Endothelial cell of umbilical vein (primary cell): ENCODE measurements at regions not wholly inside any gene's neighbourhood (a gene's known extent, or its start where the extent isn't known, plus 50 kb on each side); places are given as distances from the start of the nearest gene placed in this dataset.

Experiments
- BruUV-seq: library from RNA; stranded (reverse); fragments of 400-500 nt; replicated peaks from 2 replicates; lab custom pipeline; 2021; lab: Mats Ljungman, UMichigan
- CTCF ChIA-PET: fragments of 300-600, 350-600 bp; sonication (Branson Sonifier 250); formaldehyde crosslinking; loops from one replicate; lab custom pipeline; 2021; ENCODE audit warnings: antibody characterized with exemption, inconsistent platforms; lab: Charles Lee
- POLR2A ChIA-PET: fragments of 300-600, 350-600 bp; sonication (Branson Sonifier 250); formaldehyde crosslinking; loops from one replicate; lab custom pipeline; 2021; ENCODE audit warnings: antibody characterized with exemption, inconsistent platforms; lab: Charles Lee
- DNase-seq: peaks from one replicate; pipeline ENCODE4 v3.0.0-alpha.2; 2011; ENCODE audit warnings: low read depth, low spot score
- FAIRE-seq: peaks from 2 replicates; lab custom pipeline; 2011; peaks lifted over from hg19 to GRCh38; lab: Jason Lieb, UNC
- H2AFZ ChIP-seq: 2 replicates; pipeline ENCODE4 v1.6.0; 2012; ENCODE audit warnings: low read depth, low read length, control low read depth, inconsistent platforms
- H3K27ac ChIP-seq: 2 replicates; pipeline ENCODE4 v1.5.1; 2011; ENCODE audit warnings: low read depth, mild to moderate bottlenecking, control low read depth, low read length, moderate library complexity; ENCODE audit not compliant: insufficient read depth
- H3K27me3 ChIP-seq, 2 experiments: 2 replicates each; pipeline versions ENCODE4 v1.6.0 to v1.6.1; 2011; ENCODE audit warnings: low read length in 2 of 2, mixed read lengths in 1 of 2; ENCODE audit not compliant: control insufficient read depth in 2 of 2, insufficient read depth in 2 of 2
- H3K36me3 ChIP-seq, 2 experiments: 2 replicates in 1 of 2; 3 replicates in 1 of 2; pipeline ENCODE4 v1.5.1; 2011; ENCODE audit warnings: low read length in 2 of 2, mild to moderate bottlenecking in 1 of 2, moderate library complexity in 1 of 2; ENCODE audit not compliant: control insufficient read depth in 2 of 2, insufficient read depth in 2 of 2; ENCODE audit errors: extremely low read depth in 1 of 2
- H3K4me1 ChIP-seq: 3 replicates; pipeline ENCODE4 v1.5.1; 2011; ENCODE audit warnings: mild to moderate bottlenecking, low read length; ENCODE audit not compliant: control insufficient read depth, insufficient read depth; ENCODE audit errors: extremely low read depth
- H3K4me2 ChIP-seq: 2 replicates; pipeline ENCODE4 v1.6.1; 2011; ENCODE audit warnings: low read length, control low read depth, mixed read lengths; ENCODE audit not compliant: insufficient read depth
- H3K4me3 ChIP-seq, 3 experiments: fragments of 200-600 bp in 1 of 3; sonication (generic), shearing (Covaris generic) in 1 of 3; replicated peaks in 1 of 3; 2 replicates each; pipeline ENCODE4 v1.5.1; 2011 to 2016; ENCODE audit warnings: control low read depth in 3 of 3, low read length in 3 of 3, mild to moderate bottlenecking in 2 of 3, inconsistent platforms in 1 of 3, low read depth in 1 of 3, moderate library complexity in 1 of 3; ENCODE audit not compliant: insufficient read depth in 1 of 3
- H3K79me2 ChIP-seq: 2 replicates; pipeline ENCODE4 v1.6.0; 2012; ENCODE audit warnings: low read length, inconsistent platforms; ENCODE audit not compliant: control insufficient read depth, insufficient read depth
- H3K9ac ChIP-seq: replicated peaks from 2 replicates; pipeline ENCODE3; 2011; ENCODE audit warnings: low read length, control low read depth; ENCODE audit not compliant: insufficient read depth; ENCODE audit errors: extremely low read depth
- H3K9me1 ChIP-seq: replicated peaks from 3 replicates; pipeline ENCODE4 v1.6.0; 2011; ENCODE audit warnings: mild to moderate bottlenecking, low read length; ENCODE audit not compliant: control insufficient read depth, insufficient read depth; ENCODE audit errors: extremely low read depth
- H3K9me3 ChIP-seq: replicated peaks from 2 replicates; pipeline ENCODE4 v1.5.1; 2012; ENCODE audit warnings: low read length, inconsistent platforms; ENCODE audit not compliant: control insufficient read depth, insufficient read depth
- H4K20me1 ChIP-seq: replicated peaks from 2 replicates; pipeline ENCODE3; 2011; ENCODE audit warnings: mild to moderate bottlenecking, low read length; ENCODE audit not compliant: control insufficient read depth, insufficient read depth; ENCODE audit errors: extremely low read depth
- EZH2 ChIP-seq: IDR thresholded peaks from 2 replicates; pipeline ENCODE4 v1.6.1; 2012; ENCODE audit warnings: borderline replicate concordance, low read depth, mild to moderate bottlenecking, moderate library complexity, low read length, inconsistent platforms; ENCODE audit not compliant: severe bottlenecking
- FOS ChIP-seq: IDR thresholded peaks from 2 replicates; pipeline ENCODE4 v1.6.1; 2011; ENCODE audit warnings: mild to moderate bottlenecking, low read length, moderate library complexity, borderline replicate concordance; ENCODE audit not compliant: insufficient read depth
- GATA2 ChIP-seq: IDR thresholded peaks from 2 replicates; pipeline ENCODE4 v1.7.0; 2011; ENCODE audit warnings: low read depth, mild to moderate bottlenecking, moderate library complexity, mixed read lengths, low read length; ENCODE audit not compliant: insufficient read length, insufficient read depth
- JUN ChIP-seq: IDR thresholded peaks from 2 replicates; pipeline ENCODE4 v1.6.1; 2011; ENCODE audit warnings: borderline replicate concordance, low read depth; ENCODE audit not compliant: insufficient read length, insufficient read depth
- MYC ChIP-seq: IDR thresholded peaks from one replicate; pipeline ENCODE4 v1.6.1; 2011; ENCODE audit warnings: mild to moderate bottlenecking, low read depth, low read length
- POLR2A ChIP-seq: IDR thresholded peaks from 2 replicates; pipeline ENCODE4 v1.6.1; 2012; ENCODE audit warnings: low read depth, mild to moderate bottlenecking, control low read depth, low read length
- POLR2AphosphoS5 ChIP-seq: IDR thresholded peaks from 2 replicates; pipeline ENCODE4 v1.6.1; 2012; ENCODE audit warnings: low read depth, mild to moderate bottlenecking, control low read depth, low read length, moderate library complexity; ENCODE audit not compliant: insufficient read depth
- dilution Hi-C: fragments of 300-500 bp; cut with MboI; formaldehyde crosslinking; loops from one replicate; pipeline ENCODE4 v1.15.0; 2019; ENCODE audit warnings: low sequenced_read_pairs; ENCODE audit not compliant: extremely low pct_ligation_motif_present
- intact Hi-C: fragments of 100-400 bp; cut with micrococcal nuclease; formaldehyde crosslinking; loops from one replicate; pipeline ENCODE4 v1.10.0; 2022
- TF ChIP-seq, protein P1 (sequence below), 2 donors: IDR thresholded peaks; 1 replicate in 1 of 2; 2 replicates in 1 of 2; pipeline ENCODE4 v1.5.1; 2011; ENCODE audit warnings: low read length in 2 of 2, mild to moderate bottlenecking in 2 of 2, moderate library complexity in 2 of 2, control low read depth in 1 of 2, inconsistent platforms in 1 of 2, low read depth in 1 of 2; ENCODE audit not compliant: insufficient read depth in 1 of 2; ENCODE audit errors: extremely low read depth in 1 of 2
- TF ChIP-seq, protein P2 (sequence below): IDR thresholded peaks from 2 replicates; pipeline ENCODE4 v1.6.1; 2011; ENCODE audit not compliant: insufficient read depth, insufficient read length

DNA sequence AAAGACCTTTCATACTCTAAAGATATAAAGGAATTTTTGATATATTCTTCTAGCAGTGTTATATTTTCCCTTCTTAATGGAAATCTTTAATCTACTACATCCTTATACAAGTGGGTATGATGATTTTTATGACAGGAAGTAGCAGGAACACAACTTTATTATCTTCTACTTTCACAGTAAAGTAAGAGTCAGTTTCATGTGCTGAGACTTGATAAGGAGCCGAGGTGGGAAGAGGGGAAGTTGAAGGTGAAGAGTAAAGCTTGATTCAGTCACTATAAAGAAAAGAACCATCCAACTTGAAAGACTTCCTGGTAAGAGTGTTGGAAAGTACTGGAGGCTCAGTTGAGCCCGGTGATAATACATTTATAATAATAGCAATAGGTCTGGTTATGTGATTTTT lies 82.1 kb upstream of the PTH start:
- Histone ChIP-seq H3K79me2 (no peaks in the 10 kb centered on the region), H3K36me3 (no peaks in the 10 kb centered on the region), H3K4me1 (no peaks in the 10 kb centered on the region), H3K9me3 (no peaks in the 10 kb centered on the region), H3K4me3 (no peak overlapping the region), H4K20me1 (no peaks in the 10 kb centered on the region), H3K27ac (no peak overlapping the region), H3K9ac (no peak overlapping the region), H3K9me1 (no peaks in the 10 kb centered on the region), H3K4me2 (no peak overlapping the region), H2AFZ (no peak overlapping the region), H3K27me3 (no peaks in the 10 kb centered on the region)
- FAIRE-seq (no peak), DNase-seq (no peak)
- intact Hi-C loops (no loop called here), dilution Hi-C loops (no loop called here)
- no TSS peak for BruUV-seq
- CTCF ChIA-PET: interaction anchor here (0.9 kb wide), 1 partner anchor 30 kb away, joined by 3 read pairs; no protein-coding TSS in a partner anchor
- TF ChIP-seq EZH2 (no peak), MYC (no peak), GATA2 (no peak), POLR2AphosphoS5 (no peak), FOS (no peak), POLR2A (no peak), JUN (no peak)
- TF ChIP-seq, protein P1, sequence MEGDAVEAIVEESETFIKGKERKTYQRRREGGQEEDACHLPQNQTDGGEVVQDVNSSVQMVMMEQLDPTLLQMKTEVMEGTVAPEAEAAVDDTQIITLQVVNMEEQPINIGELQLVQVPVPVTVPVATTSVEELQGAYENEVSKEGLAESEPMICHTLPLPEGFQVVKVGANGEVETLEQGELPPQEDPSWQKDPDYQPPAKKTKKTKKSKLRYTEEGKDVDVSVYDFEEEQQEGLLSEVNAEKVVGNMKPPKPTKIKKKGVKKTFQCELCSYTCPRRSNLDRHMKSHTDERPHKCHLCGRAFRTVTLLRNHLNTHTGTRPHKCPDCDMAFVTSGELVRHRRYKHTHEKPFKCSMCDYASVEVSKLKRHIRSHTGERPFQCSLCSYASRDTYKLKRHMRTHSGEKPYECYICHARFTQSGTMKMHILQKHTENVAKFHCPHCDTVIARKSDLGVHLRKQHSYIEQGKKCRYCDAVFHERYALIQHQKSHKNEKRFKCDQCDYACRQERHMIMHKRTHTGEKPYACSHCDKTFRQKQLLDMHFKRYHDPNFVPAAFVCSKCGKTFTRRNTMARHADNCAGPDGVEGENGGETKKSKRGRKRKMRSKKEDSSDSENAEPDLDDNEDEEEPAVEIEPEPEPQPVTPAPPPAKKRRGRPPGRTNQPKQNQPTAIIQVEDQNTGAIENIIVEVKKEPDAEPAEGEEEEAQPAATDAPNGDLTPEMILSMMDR (IDR thresholded peaks at IDR 0.05; ENCODE audit: extremely low read depth in 1 of 2, insufficient read depth in 1 of 2, low read depth in 1 of 2, low read length in 2 of 2): no peak
- TF ChIP-seq, protein P2, sequence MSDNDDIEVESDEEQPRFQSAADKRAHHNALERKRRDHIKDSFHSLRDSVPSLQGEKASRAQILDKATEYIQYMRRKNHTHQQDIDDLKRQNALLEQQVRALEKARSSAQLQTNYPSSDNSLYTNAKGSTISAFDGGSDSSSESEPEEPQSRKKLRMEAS: no peak
- POLR2A ChIA-PET: no interaction called here
